ENCODE measurements at regions not wholly inside any gene's neighbourhood (a gene's known extent, or its start where the extent isn't known, plus 50 kb on each side); places are given as distances from the start of the nearest gene placed in this dataset.

- peaks cover 17% of the 10 kb centered on the region for H3K4me1 Mint-ChIP-seq
- ATAC-seq (ENCODE audit: low read depth) = no peak
- TF ChIP-seq EZH2 (IDR thresholded peaks at IDR 0.05; ENCODE audit: borderline replicate concordance, insufficient read depth, low read depth, low read length, poor library complexity, severe bottlenecking) (no peak), CTCF (IDR thresholded peaks at IDR 0.05) (no peak)
- no peak for DNase-seq
- Histone ChIP-seq H3K27me3 (replicated peaks in 1 of 4; ENCODE audit: control extremely low read depth in 1 of 4, control insufficient read depth in 3 of 4, insufficient read depth in 4 of 4, low read length in 3 of 4) (no peaks in the 10 kb centered on the region), H2AFZ (ENCODE audit: insufficient read depth, low read depth, low read length, poor library complexity, severe bottlenecking) (no peak overlapping the region), H3K4me1 (ENCODE audit: control insufficient read depth in 2 of 2, insufficient read depth in 2 of 2, low read length in 2 of 2) (peaks cover 10 to 11% of the 10 kb centered on the region in 2 donors), H4K20me1 (ENCODE audit: control insufficient read depth, insufficient read depth, low read length, poor library complexity, severe bottlenecking) (no peaks in the 10 kb centered on the region), H3K4me3 (ENCODE audit: control extremely low read depth in 1 of 5, extremely low read depth in 1 of 5, insufficient read depth in 1 of 5, low read depth in 2 of 5, low read length in 4 of 5) (no peak overlapping the region), H3K79me2 (ENCODE audit: control insufficient read depth, insufficient read depth, low read length) (no peaks in the 10 kb centered on the region), H3K4me2 (replicated peaks; ENCODE audit: low read depth, low read length, poor library complexity, severe bottlenecking) (no peak overlapping the region), H3K9ac (ENCODE audit: low read length) (no peak overlapping the region), H3K9me3 (ENCODE audit: control extremely low read depth in 1 of 3, control insufficient read depth in 2 of 3, insufficient read depth in 1 of 3, low read length in 2 of 3) (peaks cover 0 to 7% (median 0%) of the 10 kb centered on the region in 3 donors), H3K36me3 (replicated peaks in 1 of 2; ENCODE audit: control extremely low read depth in 1 of 2, control insufficient read depth in 1 of 2, extremely low read depth in 1 of 2, insufficient read depth in 2 of 2, low read length in 1 of 2) (no peaks in the 10 kb centered on the region), H3K27ac (ENCODE audit: low read length in 2 of 2) (no peak overlapping the region)
- no peaks in the 10 kb centered on the region for H3K9me3 Mint-ChIP-seq (ENCODE audit: insufficient read depth)
- H3K27ac Mint-ChIP-seq = no peak overlapping the region
- H3K27me3 Mint-ChIP-seq = no peaks in the 10 kb centered on the region
- POLR2A ChIA-PET = no interaction called here
- H3K4me3 Mint-ChIP-seq = no peak overlapping the region
- intact Hi-C loops (cut with micrococcal nuclease) = no loop called here
- WGBS (ENCODE audit: insufficient coverage) = no CpG with 5 or more reads among the region's 1 CpG
- CTCF ChIA-PET = interaction anchor here (0.7 to 1.8 kb wide), 2 partner anchors 70 to 738 kb away, joined by 3 to 4 read pairs; no protein-coding TSS in a partner anchor
Measured at GRCh38 chr11:128242451-128242850, 344.9 kb downstream of the ETS1 start.

- Histone ChIP-seq H3K4me3 (ENCODE audit: control extremely low read depth in 1 of 5, extremely low read depth in 1 of 5, insufficient read depth in 1 of 5, low read depth in 2 of 5, low read length in 4 of 5) (no peak overlapping the region), H3K4me2 (replicated peaks; ENCODE audit: low read depth, low read length, poor library complexity, severe bottlenecking) (no peak overlapping the region), H3K9me3 (ENCODE audit: control extremely low read depth in 1 of 3, control insufficient read depth in 2 of 3, insufficient read depth in 1 of 3, low read length in 2 of 3) (peaks cover 0 to 11% (median 0%) of the 10 kb centered on the region in 3 donors), H3K79me2 (ENCODE audit: control insufficient read depth, insufficient read depth, low read length) (no peaks in the 10 kb centered on the region), H2AFZ (ENCODE audit: insufficient read depth, low read depth, low read length, poor library complexity, severe bottlenecking) (no peak overlapping the region), H3K36me3 (replicated peaks in 1 of 2; ENCODE audit: control extremely low read depth in 1 of 2, control insufficient read depth in 1 of 2, extremely low read depth in 1 of 2, insufficient read depth in 2 of 2, low read length in 1 of 2) (no peaks in the 10 kb centered on the region), H3K9ac (ENCODE audit: low read length) (no peak overlapping the region), H3K27ac (ENCODE audit: low read length in 2 of 2) (no peak overlapping the region), H4K20me1 (ENCODE audit: control insufficient read depth, insufficient read depth, low read length, poor library complexity, severe bottlenecking) (no peaks in the 10 kb centered on the region), H3K4me1 (ENCODE audit: control insufficient read depth in 2 of 2, insufficient read depth in 2 of 2, low read length in 2 of 2) (peaks cover 10 to 11% of the 10 kb centered on the region in 2 donors), H3K27me3 (replicated peaks in 1 of 4; ENCODE audit: control extremely low read depth in 1 of 4, control insufficient read depth in 3 of 4, insufficient read depth in 4 of 4, low read length in 3 of 4) (no peaks in the 10 kb centered on the region)
- ChIA-PET POLR2A (interaction anchor here (0.6 to 0.7 kb wide), 2 partner anchors 203 to 285 kb away, joined by 4 to 6 read pairs; no protein-coding TSS in a partner anchor), CTCF (no interaction called here)
- TF ChIP-seq EZH2 (IDR thresholded peaks at IDR 0.05; ENCODE audit: borderline replicate concordance, insufficient read depth, low read depth, low read length, poor library complexity, severe bottlenecking) = no peak
- H3K27ac Mint-ChIP-seq = no peak overlapping the region
- H3K9me3 Mint-ChIP-seq (ENCODE audit: insufficient read depth) = no peaks in the 10 kb centered on the region
- H3K4me3 Mint-ChIP-seq = no peak overlapping the region
- no peaks in the 10 kb centered on the region for H3K27me3 Mint-ChIP-seq
- intact Hi-C loops (cut with micrococcal nuclease) = no loop called here
- no peak for DNase-seq
- H3K4me1 Mint-ChIP-seq = peaks cover 17% of the 10 kb centered on the region
- no CpG with 5 or more reads among the region's 6 CpGs for WGBS (ENCODE audit: insufficient coverage)
- ATAC-seq (ENCODE audit: low read depth) = no peak
Measured at GRCh38 chr11:128240546-128240945, 346.8 kb downstream of the ETS1 start.

Measured in B cell (primary cell).